WI38 (cell line): ENCODE measurements at regions not wholly inside any gene's neighbourhood (a gene's known extent, or its start where the extent isn't known, plus 50 kb on each side); places are given as distances from the start of the nearest gene placed in this dataset.

Experiments used
- H3K4me3 ChIP-seq: 2 replicates; pipeline ENCODE4 v1.5.1; 2011; ENCODE audit warnings: low read depth, mild to moderate bottlenecking, control low read depth, low read length
- CTCF ChIP-seq: IDR thresholded peaks from 2 replicates; pipeline ENCODE4 v1.5.1; 2012; ENCODE audit warnings: low read depth, mild to moderate bottlenecking, control low read depth, low read length

GRCh38 chr7:106196460-106197021 lies 84.4 kb upstream of the SYPL1 start:
- TF ChIP-seq CTCF: no peak
- no peak overlapping the region for H3K4me3 ChIP-seq

GRCh38 chr7:106193661-106194060 lies 81.5 kb upstream of the SYPL1 start:
- no peak for TF ChIP-seq CTCF
- no peak overlapping the region for H3K4me3 ChIP-seq

GRCh38 chr7:106190589-106191330 lies 78.6 kb upstream of the SYPL1 start:
- H3K4me3 ChIP-seq: no peak overlapping the region
- no peak for TF ChIP-seq CTCF

GRCh38 chr7:106187613-106188350 lies 75.7 kb upstream of the SYPL1 start:
- TF ChIP-seq CTCF: no peak
- H3K4me3 ChIP-seq: no peak overlapping the region

- no peak for TF ChIP-seq CTCF
- no peak overlapping the region for H3K4me3 ChIP-seq
Measured at GRCh38 chr7:106185719-106186118, 73.6 kb upstream of the SYPL1 start.

- no peak for TF ChIP-seq CTCF
- H3K4me3 ChIP-seq: no peak overlapping the region
Measured at GRCh38 chr7:106183952-106184351, 71.8 kb upstream of the SYPL1 start.

GRCh38 chr7:106182904-106183303 lies 70.8 kb upstream of the SYPL1 start:
- no peak overlapping the region for H3K4me3 ChIP-seq
- TF ChIP-seq CTCF: no peak
